T-helper 9 cell (primary cell): ENCODE measurements at regions not wholly inside any gene's neighbourhood (a gene's known extent, or its start where the extent isn't known, plus 50 kb on each side); places are given as distances from the start of the nearest gene placed in this dataset.

Source experiments
- DNase-seq: peaks from one replicate; pipeline ENCODE4 v3.0.0-alpha.2; 2020

DNA sequence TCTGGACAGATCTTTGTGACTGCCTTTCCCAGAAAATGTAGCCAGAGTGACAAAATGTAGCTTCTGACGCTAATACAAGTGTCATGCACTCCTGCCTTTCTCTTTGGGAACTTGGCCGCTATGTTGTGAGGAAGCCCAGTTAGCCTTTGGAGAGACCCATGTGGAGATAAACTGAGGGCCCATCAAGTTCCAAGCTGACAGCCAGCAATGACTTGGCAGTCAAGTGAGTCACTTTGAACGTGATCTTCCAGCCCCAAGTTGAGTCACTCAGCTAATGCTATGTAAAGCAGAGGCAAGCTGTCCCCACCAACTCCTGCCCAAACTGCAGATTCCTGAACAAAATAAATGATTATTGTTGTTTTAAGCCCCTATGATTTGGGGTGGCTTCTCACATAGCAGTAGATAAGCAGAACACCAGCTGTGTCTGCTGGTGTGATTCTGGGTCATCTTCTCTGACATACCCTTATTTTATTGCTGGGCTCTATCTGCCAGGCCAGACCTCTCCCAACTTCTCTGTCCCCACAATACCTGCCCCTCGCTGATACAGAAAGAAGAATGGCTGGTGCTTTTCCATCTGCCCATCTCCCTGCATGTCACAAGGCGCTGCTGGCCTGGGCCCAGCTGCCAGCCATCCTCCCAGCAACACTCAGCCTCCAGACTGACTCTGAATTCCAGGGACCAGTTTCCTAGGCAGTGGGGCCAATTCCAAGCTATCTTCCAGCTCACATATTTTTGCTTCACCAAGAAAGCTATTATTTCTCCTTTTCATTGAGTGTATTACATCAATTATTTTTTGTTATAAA lies 274.8 kb downstream of the LRFN2 start:
- no peak for DNase-seq

DNA sequence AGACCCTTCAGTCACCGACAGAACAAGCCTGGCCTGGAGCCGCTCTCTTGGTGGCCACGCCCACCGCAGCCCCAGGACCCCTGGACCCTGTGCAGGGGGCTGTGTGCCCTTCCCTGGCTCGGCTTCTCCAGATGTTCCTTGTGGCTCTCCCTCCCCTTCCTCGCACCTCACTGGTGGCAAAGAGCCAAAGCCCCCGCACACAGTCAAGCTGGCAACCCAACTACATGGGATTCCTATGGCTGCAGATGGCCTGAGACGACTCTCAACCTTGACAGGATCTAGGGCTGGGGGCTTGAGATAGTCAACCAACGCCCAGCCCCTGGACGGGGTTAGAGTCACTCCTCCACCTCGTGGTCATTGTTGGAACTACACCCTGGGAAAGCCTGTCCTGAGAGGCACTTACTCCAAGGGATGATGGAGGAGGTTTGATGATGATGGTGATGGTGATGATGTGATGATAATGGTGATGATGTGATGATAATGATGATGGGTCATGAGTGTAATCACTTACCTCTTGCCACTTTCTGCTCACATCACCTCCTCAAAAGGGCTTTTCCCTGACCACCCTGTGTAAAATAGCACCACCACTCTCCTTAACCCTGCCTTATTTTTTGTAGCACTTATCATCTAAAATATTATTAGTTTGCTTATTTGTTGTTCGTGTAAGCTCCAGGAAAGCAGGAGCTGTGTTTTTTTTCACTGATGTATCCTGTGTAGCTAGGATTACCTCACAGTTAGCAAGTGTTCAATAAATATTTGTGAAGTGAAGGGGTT lies 278.4 kb downstream of the LRFN2 start:
- DNase-seq, result peak; percentile 30

DNA sequence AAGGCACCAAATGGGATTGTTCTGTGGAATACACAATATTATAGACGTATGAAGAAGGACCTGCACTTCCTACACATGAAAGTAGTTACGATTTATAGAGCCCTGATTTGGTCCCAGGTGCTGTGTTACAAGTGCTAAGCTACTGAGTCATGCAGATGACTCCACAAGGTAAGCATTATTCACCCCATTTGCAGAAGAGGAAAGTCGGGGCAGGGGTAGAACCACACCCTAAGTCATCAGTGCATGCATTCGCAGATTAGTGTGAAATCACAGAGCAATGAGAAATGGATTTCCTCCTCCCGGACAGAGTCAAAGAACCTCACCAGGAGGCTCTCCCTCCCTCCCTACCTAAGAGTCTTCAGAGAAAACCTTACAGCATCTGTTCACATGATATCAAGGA lies 279.5 kb downstream of the LRFN2 start:
- DNase-seq, result no peak

DNA sequence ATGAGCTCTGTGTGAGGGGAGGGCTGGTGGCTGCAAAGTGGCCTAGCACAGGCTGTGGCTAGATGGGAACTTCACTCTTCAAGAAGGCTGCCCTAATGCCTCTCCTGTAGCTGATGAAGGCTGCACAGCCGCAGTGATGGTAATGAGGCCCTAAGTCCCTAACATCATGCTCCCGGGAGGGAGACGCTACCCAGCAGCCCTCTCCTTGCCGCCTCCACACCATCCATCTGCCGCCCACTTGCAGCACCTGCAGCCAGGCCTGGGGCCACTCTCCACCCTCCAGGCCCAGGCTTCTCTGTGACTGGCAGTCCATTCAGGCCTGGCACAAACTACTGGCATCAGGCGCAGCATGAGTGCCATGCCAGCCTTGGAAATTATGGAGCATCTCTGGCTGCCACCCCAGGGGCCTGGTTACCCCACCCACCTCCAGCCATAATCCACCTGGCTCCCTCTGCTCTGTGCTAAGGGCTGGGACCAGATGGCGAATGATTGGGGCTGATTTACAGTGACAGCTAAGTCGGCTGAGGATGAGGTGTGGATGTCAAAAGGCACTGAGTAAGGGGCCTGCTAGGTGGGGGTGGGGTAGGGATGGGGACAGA lies 284.2 kb downstream of the LRFN2 start:
- DNase-seq, result no peak

DNA sequence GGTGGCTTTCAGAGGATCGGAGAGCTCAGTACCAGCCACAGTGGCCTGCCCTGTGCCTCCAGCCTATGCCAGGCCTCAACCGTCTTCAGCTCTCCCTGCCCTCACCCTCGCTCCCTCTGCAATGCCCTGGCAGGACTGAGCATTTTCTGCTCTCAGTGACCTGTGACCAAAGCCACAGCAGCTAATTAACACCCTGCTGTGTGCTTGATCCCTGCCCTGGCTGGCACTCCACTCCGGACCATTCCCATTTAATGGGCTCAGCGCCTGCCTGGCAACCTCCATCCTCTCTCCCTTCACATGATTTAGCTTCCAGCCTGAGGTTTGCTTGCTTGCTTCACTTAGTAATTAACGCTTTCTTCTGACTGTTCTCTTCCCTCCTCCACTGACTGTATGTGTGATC lies 287.5 kb downstream of the LRFN2 start:
- DNase-seq, result no peak

DNA sequence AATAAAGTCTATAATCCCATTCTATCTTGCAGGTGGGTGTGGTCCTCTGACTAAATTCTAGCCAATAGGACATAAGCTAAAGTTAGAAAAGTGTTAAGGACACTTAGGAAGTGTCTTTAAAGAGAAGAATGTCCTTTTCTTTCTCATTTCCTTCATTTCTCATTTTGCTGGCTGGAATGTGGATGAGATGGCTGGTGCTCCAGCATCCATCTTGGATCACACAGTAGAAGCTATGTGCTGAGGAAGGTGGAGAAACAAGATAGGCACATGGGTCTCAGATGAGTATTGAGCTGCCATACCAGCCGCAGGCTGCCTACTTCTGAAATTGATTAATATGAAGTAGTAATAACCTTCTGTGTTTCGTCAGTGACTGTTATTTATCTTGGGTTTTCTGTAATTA lies 289.0 kb downstream of the LRFN2 start:
- no peak for DNase-seq

DNA sequence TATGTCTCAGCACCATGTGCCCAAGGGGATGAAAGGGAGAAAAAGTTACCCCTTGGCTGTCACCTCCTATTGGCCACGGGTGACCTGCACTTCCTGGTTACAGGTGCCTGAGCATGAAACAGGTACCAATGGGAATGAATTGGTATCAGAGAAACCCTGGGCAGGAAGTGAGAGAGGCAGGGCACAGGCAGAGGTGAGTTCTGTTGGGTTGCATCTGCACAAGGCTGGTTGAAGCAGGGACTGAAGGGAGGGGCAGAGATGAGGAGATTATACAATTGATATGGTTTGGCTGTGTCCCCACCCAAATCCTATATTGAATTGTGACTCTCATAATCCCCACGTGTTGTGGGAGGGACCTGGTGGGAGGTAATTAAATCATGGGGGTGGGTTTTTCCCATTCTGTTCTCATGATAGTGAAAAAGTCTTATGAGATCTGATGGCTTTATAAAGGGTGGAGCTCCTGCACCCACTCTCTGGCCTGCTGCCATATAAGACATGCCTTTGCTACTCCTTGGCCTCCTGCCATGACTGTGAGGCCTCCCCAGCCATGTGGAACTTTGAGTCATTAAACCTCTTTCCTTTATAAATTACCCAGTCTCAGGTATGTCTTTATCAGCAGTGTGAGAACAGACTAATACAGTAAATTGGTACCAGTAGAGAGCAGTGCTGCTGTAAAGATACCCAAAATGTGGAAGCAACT lies 291.8 kb downstream of the LRFN2 start:
- DNase-seq, result no peak

DNA sequence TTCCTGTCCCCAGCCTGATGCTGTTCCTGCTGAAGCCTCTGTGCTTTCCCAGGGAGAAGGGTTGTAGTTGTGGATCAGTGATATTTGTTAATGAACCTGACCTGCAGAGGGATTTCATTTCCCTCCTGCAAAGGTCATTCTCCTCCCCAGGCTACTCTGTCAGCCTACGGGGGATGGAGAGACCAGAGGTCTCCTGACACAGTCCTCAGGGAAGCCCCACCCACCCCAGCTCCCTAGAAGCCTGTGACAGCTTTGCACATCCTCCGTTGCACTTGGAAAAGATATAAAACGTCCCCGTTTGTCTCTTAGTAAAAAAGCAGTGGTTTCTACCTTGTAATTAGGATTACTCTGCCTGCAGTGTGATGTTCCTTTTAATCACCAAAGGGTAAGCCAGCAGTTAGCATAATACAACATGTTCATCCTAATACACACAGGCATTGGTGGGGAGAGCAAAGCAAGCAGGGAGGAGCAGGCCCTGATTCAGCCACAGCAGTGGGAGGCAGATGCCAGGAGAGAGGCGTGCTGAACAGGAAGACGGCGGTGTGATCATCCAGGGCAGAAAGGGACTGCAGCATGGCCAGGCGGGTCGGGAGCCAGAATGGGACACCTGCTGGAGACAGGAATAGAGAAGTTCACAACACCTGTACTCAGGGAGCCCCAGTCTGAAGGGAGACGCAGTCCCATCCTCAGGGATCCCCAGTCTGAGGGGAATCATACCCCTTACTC lies 293.5 kb downstream of the LRFN2 start:
- DNase-seq, result no peak

DNA sequence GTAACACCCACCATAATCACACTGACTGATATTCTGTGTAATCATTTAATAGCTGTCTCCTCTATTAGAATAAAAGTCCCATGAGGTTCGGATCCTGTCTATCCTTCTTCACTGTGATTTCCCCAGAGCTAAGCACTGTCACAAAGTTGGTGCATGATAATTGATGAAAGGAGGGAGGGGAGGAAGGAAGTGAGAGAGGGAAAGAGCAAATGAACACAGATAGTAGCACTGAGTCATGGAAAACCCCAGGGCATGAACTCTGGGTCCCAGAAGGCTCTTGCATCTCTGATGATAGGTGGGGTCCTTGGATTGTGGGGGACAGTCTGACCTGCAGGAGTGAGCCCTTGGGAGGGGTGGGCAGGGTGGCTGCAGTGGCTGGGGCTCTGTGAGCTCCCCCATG lies 294.1 kb downstream of the LRFN2 start:
- no peak for DNase-seq

DNA sequence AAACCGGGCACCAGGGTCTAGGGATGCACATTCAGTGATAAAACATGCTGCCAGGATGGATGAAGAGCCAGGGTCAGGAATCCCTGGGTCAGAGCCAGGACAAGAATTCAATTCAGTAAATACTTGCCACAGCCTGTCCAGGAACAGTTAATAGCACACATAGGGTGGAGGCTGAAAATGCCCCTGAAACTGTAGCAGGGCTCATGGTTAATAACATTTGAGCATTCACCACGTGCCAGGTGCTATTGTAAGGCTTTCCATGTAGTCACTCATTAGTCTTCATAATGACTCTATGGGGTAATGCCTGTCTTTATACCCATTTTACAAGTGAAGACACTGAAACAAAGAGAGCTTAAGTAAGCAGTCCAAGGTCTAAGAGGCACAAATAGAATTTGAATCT lies 296.3 kb downstream of the LRFN2 start:
- DNase-seq, result no peak

DNA sequence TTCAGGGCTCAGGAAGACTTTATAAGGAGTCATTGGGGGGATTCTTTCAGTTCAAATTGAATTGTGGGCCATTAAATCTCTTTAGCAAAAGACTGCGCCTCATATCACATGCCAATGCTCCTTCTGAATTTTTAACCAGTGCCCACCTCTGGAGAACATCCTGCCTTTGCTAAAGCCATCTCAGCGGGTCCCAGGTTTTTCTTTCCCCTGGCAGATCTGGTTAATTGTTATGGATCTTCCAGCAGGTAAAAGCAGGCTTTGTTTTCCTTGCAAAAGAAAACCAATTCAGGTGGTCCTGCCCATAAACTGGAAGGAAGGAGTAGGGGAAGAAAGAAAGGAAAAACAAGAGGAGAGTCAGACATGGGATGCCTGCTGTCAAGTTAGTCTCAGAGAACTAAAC lies 298.2 kb downstream of the LRFN2 start:
- no peak for DNase-seq

DNA sequence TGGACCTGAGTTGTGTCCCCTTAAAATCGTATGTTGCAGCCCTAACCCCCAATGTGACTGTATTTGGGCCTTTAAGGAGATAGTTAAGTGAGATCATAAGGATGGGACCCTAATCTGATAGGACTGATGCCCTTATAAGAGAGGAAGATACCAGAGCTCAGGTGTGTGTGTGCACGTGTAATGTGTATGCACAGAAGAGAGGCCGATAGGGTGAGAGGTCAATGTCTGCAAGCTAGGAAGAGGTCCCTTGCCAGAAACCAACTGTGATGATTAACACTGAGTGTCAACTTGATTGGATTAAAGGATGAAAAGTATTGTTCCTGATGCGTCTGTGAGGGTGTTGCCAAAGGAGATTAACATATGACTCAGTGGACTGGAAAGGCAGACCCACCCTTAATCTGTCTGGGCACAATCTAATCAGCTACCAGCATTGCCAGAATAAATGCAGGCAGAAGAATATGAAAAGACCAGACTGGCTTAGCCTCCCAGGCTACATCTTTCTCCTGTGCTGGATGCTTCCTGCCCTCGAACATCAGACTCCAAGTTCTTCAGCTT lies 299.8 kb downstream of the LRFN2 start:
- no peak for DNase-seq

DNA sequence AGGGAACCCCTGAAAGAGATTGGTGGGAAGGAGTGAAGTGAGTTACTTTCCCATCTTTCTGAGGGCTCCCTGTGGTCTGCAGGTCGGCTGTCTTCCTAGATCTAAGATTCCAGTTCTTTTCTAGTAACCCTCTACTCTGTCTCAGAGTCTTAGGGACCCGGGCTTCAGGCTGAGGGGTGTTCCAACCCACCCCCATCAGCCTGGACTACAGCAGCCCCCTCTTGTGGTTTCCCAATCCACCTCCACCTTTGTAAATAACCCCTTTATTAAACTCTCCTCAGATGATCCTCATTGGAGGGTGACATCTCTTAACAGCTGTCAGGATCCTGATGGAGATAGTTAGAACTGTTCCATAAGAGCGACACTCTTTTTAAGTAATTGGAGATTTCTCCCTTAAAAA lies 300.4 kb downstream of the LRFN2 start:
- DNase-seq, result no peak

DNA sequence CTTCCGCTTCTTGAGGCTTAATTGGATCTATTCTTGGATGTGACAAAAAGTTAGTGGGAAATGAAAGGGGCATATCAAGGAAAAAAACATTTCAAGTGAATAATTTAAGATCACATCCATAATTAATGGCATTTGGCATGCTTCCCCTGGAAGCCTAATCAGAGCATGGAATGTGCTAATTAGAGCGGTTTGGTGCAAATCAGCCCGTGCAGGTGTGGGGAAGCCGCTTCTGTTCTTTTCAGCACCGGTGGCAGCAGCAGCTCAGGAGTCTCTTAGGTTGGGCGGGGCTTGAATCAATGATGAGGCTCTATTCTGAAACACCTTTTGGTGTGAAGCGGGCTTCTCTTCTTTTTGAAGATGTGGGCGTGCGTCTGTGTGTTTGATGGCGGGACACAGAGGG lies 301.2 kb downstream of the LRFN2 start:
- DNase-seq, result no peak

DNA sequence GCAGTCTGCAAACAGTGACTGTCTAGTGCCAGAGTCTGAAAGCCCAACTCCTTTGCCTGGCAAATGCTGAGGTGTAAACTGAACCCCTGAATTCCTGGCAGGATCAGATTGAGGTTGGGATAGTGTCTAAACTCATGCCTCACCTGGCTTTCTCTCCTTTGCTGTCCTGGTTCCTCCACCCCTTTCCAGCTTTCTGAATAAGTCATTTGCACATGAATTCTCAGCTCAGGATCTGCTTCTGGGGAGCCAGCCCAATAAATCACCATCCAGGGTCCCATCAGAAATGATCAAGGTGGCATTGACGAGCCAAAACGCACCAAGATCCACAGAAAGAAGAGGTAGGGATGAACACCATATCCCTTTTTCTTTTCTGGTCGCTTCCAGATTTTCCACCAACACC lies 301.6 kb downstream of the LRFN2 start:
- DNase-seq, result no peak

DNA sequence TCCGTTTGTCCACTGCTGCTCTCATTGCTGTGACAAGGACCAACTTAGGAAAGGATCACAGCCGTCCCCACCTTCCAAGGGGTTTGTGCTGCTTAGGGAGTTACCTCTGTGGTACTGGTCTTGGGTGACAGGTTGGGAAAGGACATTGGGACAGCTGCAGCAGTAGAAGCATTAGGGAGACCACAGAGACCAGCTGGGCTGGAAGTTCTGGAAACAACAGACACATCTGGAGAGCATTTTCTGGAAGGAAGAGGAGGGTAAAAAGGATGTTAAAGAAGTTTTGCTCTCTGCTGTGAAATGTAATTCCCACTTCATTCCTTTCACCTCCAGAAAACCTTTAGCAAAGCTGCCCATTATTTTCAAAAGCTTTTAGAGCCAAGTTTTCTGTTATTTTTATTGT lies 304.2 kb downstream of the LRFN2 start:
- DNase-seq, result no peak

DNA sequence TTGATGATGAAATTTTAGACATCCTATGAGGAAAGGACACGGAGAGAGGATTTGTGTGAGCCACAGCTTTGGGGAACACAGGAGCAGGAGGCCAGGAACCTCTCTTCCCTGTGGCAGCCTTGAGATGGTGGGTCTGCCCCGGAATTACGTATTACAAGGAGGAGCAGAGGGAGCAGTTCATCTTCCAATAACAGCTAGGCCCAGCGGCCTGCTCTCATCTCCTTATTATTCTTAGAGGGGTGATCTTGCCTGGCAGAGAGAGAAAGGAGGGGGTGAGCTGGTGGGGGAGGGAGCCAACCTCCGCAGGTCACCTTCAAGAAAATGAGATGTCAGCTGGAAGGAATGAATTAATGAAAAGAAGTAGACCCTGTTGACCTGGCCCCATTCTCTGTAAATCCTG lies 305.8 kb downstream of the LRFN2 start:
- no peak for DNase-seq

DNA sequence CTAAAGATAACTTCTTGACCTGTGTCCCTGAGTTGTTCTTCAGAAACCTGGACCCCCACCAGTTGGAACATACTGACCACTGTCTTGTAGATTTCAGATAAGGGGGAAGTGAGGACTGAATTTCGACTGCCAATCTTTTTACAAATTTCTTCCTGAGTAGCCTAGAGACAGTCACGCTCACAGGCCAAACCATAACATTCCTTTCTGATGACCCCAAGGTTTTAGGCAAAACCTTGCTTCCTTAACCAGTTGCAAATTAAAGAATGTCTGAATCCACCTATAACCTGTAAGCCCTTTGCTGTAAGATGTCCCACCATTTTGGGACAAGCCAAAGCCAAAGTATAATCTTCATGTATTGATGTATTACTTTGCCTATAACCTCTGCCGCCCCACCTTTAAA lies 306.9 kb downstream of the LRFN2 start:
- DNase-seq, result no peak

DNA sequence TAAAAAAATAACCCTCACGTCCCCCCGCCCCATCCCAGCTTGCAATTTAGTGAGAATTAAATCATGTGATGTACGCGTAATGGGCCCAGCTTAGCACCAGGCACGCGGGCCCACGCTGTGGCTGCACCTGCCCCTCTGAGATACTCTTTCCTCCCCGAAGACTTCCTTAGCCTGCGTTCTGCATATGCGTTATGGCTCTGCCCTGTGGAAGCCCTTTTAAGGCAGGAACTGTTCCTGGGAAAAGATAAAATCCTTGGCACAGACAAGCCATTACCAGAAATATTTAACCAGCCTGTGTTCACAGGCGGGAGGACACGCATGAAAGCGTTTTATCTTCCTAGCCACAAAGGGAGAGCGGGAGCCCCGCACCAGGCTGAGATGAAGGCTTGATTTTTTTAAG lies 311.0 kb downstream of the LRFN2 start:
- no peak for DNase-seq

DNA sequence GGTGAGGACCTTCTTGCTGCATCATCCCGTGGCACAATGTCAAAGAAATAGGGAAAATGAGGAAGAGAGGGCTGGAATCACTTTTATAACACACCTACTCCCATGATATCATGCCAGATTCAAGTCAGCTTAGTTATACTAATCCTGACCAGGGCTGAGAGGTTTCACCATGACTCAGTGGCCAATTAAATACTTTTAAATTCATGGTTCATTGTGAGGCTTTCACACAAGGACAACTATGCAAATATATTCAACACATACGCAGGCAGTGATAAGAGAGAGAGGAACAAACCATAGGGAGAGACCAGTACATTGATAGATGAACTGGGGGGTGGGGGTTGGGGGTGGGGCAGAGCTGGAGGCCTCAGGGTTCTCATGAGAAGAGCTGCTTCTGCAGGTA lies 313.1 kb downstream of the LRFN2 start:
- no peak for DNase-seq

DNA sequence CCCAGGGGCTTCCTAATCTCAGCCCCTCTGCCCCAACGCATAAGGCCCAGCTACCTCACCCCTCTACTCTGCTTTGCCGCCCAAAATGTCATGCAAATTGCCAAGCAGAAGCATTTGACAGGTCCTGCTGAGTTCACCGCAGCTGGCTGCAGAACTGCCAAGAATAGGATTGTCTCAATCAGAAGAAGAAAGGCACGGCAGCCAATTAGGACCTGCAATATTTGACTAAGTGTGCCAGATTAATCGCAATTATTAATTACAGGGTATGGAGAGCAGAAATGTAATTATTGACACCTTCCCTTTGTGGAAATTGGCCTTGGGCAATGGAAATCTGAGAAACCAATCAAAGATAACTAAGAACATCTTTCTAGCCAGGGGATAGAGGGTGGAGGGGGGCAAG lies 318.6 kb downstream of the LRFN2 start:
- no peak for DNase-seq

DNA sequence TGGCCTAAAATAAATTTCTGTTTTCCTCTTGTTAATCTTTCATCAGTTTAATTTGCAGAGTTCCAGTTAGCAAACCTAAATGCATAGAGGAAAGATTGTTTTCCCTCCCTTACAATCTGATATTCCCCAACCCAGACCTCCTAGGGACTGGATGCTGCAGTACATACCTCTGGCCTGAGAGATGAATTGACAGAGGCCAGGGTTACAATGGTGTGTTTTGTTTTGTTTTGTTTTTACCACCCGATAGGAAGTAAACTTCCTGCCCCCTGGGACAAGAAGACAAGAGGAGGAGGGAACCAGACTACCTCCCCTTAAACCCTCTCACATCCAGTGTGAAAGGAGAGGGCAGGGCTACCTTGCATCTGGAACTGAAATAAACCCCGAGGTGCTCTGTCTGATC lies 319.0 kb downstream of the LRFN2 start:
- no peak for DNase-seq
